HG03097 (cell line): ENCODE measurements at regions not wholly inside any gene's neighbourhood (a gene's known extent, or its start where the extent isn't known, plus 50 kb on each side); places are given as distances from the start of the nearest gene placed in this dataset.
"Not testable (repeated sequence)": the region's sequence is repeated elsewhere in the genome, so short reads cannot be mapped to it uniquely, and the experiment has no call there.

ENCODE experiments used
- ATAC-seq: cut with Tn5 transposase; IDR thresholded peaks from one replicate; pipeline ENCODE4 v1.9.1; 2021; ENCODE audit not compliant: unreplicated experiment, low FRiP score

GRCh38 chr7:106530183-106530582 is 130.8 kb downstream of the CCDC71L start:
- not testable (repeated sequence) for ATAC-seq

GRCh38 chr7:106526617-106527016 is 134.3 kb downstream of the CCDC71L start:
- not testable (repeated sequence) for ATAC-seq

- ATAC-seq, result no peak
Measured at GRCh38 chr7:106524690-106525059, 136.3 kb downstream of the CCDC71L start.

DNA sequence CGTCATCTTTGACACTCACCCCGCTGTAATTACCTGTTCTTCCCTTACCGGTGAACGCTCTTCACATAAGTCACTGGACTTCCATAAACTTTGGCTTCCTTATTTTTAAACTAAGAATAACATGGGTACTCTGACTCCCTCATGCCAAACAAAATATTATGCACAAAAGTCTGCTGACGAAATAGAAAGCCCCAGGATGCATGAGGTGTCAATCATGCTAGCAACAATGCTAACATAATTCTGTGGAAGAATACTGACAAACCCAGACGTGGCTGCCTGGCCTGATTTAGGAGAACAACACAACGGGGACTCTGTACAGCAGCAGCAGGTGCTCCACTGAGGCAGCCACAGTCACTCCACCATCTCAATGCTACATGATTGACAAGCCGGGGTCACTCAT is 137.5 kb downstream of the CCDC71L start:
- no peak for ATAC-seq

GRCh38 chr7:106522696-106523095 is 138.3 kb downstream of the CCDC71L start:
- ATAC-seq, result no peak

DNA sequence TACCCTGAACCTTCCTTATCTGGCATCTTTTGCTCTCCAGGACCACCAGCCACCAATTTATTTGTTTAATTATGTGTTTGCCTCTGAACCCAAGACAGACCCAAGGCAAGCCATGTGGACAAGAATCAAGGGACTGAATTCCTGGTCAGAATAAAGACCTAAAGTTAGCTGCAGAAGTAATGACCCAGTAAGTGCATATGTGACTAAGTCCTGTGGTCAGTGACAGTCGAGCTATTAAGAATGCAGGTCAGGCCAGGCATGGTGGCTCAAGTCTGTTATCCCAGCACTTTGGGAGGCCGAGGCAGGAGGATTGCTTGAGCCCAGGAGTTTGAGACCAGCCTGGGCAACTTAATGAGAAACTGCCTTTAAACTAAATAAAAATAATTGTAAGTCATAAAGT is 139.4 kb downstream of the CCDC71L start:
- no peak for ATAC-seq

GRCh38 chr7:106520962-106521514 is 139.9 kb downstream of the CCDC71L start:
- ATAC-seq, result no peak

DNA sequence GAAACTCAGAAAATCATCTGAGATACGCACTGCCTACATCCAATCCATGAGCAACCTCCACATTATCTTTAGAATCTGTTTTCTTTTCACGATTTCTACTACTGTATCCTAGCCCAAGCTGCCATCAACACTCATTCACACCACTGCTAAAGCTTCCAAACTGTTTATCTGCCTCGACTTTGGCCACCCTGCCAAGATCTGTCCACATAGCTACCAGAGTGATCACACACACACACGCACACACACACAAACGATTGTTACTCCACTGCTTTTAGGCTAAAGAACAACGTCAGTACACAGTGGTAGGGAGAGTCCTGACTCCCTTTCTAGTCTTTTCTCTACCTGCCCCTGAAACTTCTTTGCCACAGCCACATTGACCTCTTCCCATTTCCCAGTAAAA is 142.0 kb downstream of the CCDC71L start:
- no peak for ATAC-seq

- no peak for ATAC-seq
Measured at GRCh38 chr7:106518239-106518638, 142.7 kb downstream of the CCDC71L start.

DNA sequence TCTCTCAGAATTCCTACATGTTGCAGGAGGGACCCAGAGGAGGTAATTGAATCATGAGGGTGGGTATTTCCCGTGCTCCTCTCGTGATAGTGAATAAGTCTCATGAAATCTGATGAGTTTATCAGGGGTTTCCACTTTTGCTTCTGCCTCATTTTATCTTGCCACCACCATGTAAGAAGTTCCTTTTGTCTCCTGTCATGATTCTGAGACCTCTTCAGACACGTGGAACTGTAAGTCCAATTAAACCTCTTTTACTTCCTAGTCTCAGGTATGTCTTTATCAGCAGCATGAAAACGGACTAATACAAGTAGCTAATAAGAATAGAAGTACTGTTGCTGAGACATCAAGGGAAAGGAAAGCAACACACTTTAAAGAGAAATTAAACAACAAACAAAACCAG is 143.4 kb downstream of the CCDC71L start:
- ATAC-seq, result no peak

DNA sequence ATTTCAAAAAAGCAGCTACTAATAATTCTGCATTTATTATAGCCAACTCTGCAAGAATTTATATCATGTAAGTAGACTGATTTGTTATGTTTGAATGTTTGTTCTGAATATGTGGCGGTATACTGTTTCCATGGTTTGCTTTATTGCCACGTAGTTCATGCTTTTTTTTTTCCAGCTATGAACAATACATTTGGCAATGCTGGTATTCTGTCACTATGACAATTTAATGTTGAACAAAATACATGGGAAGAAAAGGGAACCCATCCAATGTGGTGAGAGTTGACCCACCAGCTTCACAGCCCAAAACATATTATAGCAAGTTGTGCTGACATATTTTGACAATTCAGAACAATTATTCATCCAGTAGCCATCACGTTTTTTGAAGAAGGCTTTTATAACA is 145.6 kb downstream of the CCDC71L start:
- no peak for ATAC-seq

GRCh38 chr7:106514881-106515280 is 146.1 kb downstream of the CCDC71L start:
- no peak for ATAC-seq

DNA sequence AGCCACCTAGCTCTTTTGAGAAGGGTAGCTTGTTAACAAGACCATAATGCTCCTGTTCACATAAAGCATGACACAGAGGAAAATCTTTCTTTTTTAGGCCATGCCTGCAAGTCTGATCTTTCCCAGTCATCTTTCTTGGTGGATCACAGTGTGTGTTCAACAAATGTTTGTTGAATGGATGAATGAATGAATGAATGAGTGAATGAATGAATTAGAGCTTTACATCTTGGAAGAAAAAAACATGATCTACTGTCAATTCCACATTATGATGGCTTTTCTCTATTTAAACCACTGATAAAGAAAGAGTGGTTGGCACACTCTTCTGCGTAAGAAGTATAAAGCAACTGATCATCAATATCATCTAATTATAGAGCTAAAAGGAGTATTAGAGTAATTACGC is 148.7 kb downstream of the CCDC71L start:
- no peak for ATAC-seq

DNA sequence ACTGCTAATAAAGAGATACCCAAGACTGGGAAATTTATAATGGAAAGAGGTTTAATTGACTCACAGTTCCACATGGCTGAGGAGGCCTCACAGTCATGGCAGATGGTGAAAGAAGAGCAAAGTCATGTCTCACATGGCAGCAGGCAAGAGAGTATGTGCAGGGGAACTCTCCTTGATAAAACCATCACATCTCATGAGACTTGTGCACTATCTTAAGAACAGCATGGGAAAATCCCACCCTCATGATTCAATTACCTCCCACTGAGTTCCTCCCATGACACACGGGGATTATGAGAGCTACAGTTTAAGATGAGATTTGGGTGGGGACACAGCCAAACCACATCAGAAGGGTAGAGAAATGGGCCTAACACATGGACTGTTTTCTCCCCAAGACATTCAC is 156.3 kb downstream of the CCDC71L start:
- no peak for ATAC-seq

- ATAC-seq, result no peak
Measured at GRCh38 chr7:106504207-106504606, 156.8 kb downstream of the CCDC71L start.

GRCh38 chr7:106503626-106504025 is 157.3 kb downstream of the CCDC71L start:
- no peak for ATAC-seq

GRCh38 chr7:106501605-106502580 is 159.1 kb downstream of the CCDC71L start:
- ATAC-seq, result no peak

GRCh38 chr7:106499897-106500296 is 161.1 kb downstream of the CCDC71L start:
- no peak for ATAC-seq

DNA sequence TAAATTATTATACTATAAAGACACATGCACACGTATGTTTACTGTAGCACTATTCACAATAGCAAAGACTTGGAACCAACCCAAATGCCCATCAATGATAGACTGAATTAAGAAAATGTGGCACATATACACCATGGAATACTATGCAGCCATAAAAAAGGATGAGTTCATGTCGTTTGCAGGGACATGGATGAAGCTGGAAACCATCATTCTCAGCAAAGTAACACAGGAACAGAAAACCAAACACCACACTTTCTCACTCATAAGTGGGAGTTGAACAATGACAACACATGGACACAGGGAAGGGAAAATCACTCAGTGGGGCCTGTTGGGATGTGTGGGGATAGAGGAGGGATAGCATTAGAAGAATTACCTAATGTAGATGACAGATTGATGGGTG is 163.0 kb downstream of the CCDC71L start:
- not testable (repeated sequence) for ATAC-seq

GRCh38 chr7:106493041-106493731 is 167.8 kb downstream of the CCDC71L start:
- no peak for ATAC-seq

GRCh38 chr7:106488465-106488864 is 172.5 kb downstream of the CCDC71L start:
- no peak for ATAC-seq
